Heart left ventricle (tissue), 16 donors: ENCODE measurements at regions not wholly inside any gene's neighbourhood (a gene's known extent, or its start where the extent isn't known, plus 50 kb on each side); places are given as distances from the start of the nearest gene placed in this dataset.
"Not testable (repeated sequence)": the region's sequence is repeated elsewhere in the genome, so short reads cannot be mapped to it uniquely, and the experiment has no call there.

Experiments
- ATAC-seq, 4 donors: fragments of 200-7000 bp; cut with Tn5 transposase; one replicate each; pipeline ENCODE4 v1.9.1; 2020 to 2022; ENCODE audit warnings: moderate library complexity in 4 of 4, mild to moderate bottlenecking in 3 of 4, moderate number of reproducible peaks in 1 of 4
- DNase-seq, 5 donors: peaks; one replicate each; pipeline ENCODE4 v3.0.0-alpha.2; 2020
- H3K27ac ChIP-seq, 12 donors: fragments of 200-600 bp; sonication (generic) in 4 of 12; one replicate each; pipeline versions ENCODE4 v1.5.0 to v1.8.0; 2016 to 2022; ENCODE audit warnings: mild to moderate bottlenecking in 2 of 12
- H3K27me3 ChIP-seq, 9 donors: fragments of 200-600 bp; sonication (generic) in 2 of 9; one replicate each; pipeline versions ENCODE4 v1.5.1 to v1.8.0; 2016 to 2022; ENCODE audit warnings: mild to moderate bottlenecking in 3 of 9
- H3K36me3 ChIP-seq, 9 donors: fragments of 200-600 bp; sonication (generic) in 2 of 9; one replicate each; pipeline versions ENCODE4 v1.5.0 to v1.8.0; 2018 to 2022; ENCODE audit warnings: mild to moderate bottlenecking in 2 of 9
- H3K4me1 ChIP-seq, 12 donors: fragments of 200-600 bp; sonication (generic) in 4 of 12; one replicate each; pipeline versions ENCODE4 v1.5.0 to v1.8.0; 2016 to 2022; ENCODE audit warnings: mild to moderate bottlenecking in 3 of 12
- H3K4me3 ChIP-seq, 12 donors: fragments of 200-600 bp; sonication (generic) in 4 of 12; one replicate each; pipeline versions ENCODE4 v1.5.0 to v1.8.0; 2017 to 2022; ENCODE audit warnings: mild to moderate bottlenecking in 9 of 12, moderate library complexity in 4 of 12
- H3K9me3 ChIP-seq, 12 donors: fragments of 200-600 bp; sonication (generic) in 4 of 12; one replicate each; pipeline versions ENCODE4 v1.5.0 to v1.8.0; 2016 to 2022; ENCODE audit warnings: mild to moderate bottlenecking in 1 of 12
- POLR2A ChIP-seq, 2 donors: fragments of 450-650 bp; IDR thresholded peaks; one replicate each; pipeline ENCODE4 v1.6.1; 2017; ENCODE audit warnings: antibody characterized with exemption in 2 of 2, mild to moderate bottlenecking in 2 of 2, moderate library complexity in 2 of 2
- WGBS, 4 donors: extraction: QIAGEN DNeasy Blood & Tissue Kit in 2 of 4; methylation state at CpG; one replicate each; pipeline versions ENCODE4 v1.1.5 to v1.1.7; 2013 to 2018; 5-methylcytosine and 5-hydroxymethylcytosine counted together
- intact Hi-C, 10 donors: fragments of 100-400 bp; cut with DNase I; formaldehyde crosslinking; loops; one replicate each; pipeline versions ENCODE4 v1.11.1 to v1.14.2; 2022
- TF ChIP-seq, protein P1 (sequence below), 12 donors: fragments of 200-600 bp; sonication (generic) in 4 of 12; IDR thresholded peaks; one replicate each; pipeline versions ENCODE4 v1.5.0 to v1.8.0; 2018 to 2022; ENCODE audit warnings: antibody characterized with exemption in 12 of 12, mild to moderate bottlenecking in 5 of 12
- donor health status: ischemic (EF 13 %, LVEDD 7.1; RV severe dilation, severe dysfunction).
- donor health status: healthy with polysubstance abuse.
- donor health status: DM: no; HTN: yes; CAD: no.
- donor health status: DM: no; HTN: no; CAD: no.
- donor health status: ischemic (EF 25% LVEDD 6.9; RV normal size, moderate dysfunction).
- donor health status: ischemic (EF 25% LVEDD 5.7; RV mildly dilated, moderate dysfunction).
- donor health status: healthy.
- donor health status: DM: yes; HTN: yes; CAD: no.
- donor health status: ischemic (EF 35%, LVEDD 5.7; RV mildly dilated, moderate dysfunction).
- donor health status: nonischemic (EF 11% LVEDD 7.7; RV severe dilation, severe dysfunction).
- donor health status: DM: yes; HTN: yes; CAD: no.
- donor health status: PGD.
- donor health status: ischemic (EF 29% LVEDD 5.4; RV normal size, mild dysfunction).
- donor health status: nonischemic (EF 23%, LVEDD 6.1; RV moderate dilation, normal function).

DNA sequence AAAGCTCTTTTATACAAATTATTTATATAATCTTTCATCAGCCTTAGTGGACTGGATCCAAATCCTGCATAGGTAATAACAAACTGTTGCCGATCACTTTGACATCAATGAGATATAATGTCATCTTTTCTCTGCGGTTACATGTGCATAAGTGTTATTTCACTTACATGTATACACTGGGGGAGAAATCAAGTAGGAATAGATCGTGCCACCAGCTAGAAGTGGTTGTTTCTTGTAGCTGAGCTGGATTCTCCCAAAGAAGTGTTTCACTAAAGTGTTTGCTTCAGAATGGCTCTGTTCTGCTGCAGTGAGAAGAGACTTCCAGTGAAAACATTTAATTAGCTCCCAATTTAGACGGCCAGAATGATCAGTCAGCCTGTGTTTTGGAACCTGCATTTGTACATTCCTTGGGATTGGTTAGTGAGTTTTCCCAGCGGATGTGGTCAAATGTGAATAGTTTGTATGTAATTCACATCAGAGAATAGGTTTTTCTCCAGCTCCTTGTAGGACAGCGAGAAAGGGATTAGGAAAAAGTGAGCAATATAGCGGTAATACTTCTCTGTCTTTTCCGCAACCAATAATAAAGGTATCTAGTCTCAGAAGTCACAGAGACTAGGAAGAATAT, 163.1 kb upstream of the CCN2 start:
- TF ChIP-seq, protein P1, sequence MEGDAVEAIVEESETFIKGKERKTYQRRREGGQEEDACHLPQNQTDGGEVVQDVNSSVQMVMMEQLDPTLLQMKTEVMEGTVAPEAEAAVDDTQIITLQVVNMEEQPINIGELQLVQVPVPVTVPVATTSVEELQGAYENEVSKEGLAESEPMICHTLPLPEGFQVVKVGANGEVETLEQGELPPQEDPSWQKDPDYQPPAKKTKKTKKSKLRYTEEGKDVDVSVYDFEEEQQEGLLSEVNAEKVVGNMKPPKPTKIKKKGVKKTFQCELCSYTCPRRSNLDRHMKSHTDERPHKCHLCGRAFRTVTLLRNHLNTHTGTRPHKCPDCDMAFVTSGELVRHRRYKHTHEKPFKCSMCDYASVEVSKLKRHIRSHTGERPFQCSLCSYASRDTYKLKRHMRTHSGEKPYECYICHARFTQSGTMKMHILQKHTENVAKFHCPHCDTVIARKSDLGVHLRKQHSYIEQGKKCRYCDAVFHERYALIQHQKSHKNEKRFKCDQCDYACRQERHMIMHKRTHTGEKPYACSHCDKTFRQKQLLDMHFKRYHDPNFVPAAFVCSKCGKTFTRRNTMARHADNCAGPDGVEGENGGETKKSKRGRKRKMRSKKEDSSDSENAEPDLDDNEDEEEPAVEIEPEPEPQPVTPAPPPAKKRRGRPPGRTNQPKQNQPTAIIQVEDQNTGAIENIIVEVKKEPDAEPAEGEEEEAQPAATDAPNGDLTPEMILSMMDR (IDR thresholded peaks at IDR 0.05) = no peak
- TF ChIP-seq POLR2A (IDR thresholded peaks at IDR 0.05) = no peak
- H3K9me3 ChIP-seq = peaks cover 0 to 18% (median 9%) of the 10 kb centered on the region in 12 donors
- no peak for ATAC-seq
- intact Hi-C loops = no loop called here
- WGBS, 4 donors = 89 to 93% (median 92%) methylated on average over 8 of the region's 8 CpGs
- DNase-seq = no peak
- H3K36me3 ChIP-seq = no peaks in the 10 kb centered on the region
- H3K4me1 ChIP-seq = peaks cover 0 to 7% (median 0%) of the 10 kb centered on the region in 12 donors
- peak overlapping the region in 3 of 12 donors; percentile 61 to 70 (median 62) for H3K27ac ChIP-seq
- H3K27me3 ChIP-seq = no peaks in the 10 kb centered on the region
- H3K4me3 ChIP-seq = no peak overlapping the region

DNA sequence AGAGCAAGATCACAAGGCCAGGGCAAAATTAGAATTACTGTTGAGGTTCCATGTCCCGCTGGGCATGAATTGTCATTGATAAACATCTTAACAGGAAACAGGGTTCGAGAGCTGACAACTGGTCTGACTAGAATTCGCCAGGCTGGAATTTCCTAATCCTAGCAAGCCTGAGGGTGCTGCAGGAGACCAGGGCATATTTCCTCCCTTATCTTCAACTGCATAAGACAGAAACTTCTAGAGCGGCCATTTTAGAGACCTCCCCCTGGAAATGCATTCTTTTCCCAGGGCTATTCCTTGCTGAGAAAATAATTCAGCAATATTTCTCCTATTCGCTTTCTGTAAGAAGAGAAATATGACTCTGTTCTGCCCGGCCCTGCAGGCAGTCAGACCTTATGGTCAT, 158.6 kb upstream of the CCN2 start:
- 77 to 87% (median 80%) methylated on average over 6 of the region's 6 CpGs for WGBS, 4 donors
- ATAC-seq, intact Hi-C loops, H3K36me3 ChIP-seq, H3K27me3 ChIP-seq, H3K4me1 ChIP-seq, DNase-seq, H3K27ac ChIP-seq, H3K4me3 ChIP-seq: not testable (repeated sequence)
- H3K9me3 ChIP-seq = peaks cover 0 to 35% (median 18%) of the 10 kb centered on the region in 12 donors

DNA sequence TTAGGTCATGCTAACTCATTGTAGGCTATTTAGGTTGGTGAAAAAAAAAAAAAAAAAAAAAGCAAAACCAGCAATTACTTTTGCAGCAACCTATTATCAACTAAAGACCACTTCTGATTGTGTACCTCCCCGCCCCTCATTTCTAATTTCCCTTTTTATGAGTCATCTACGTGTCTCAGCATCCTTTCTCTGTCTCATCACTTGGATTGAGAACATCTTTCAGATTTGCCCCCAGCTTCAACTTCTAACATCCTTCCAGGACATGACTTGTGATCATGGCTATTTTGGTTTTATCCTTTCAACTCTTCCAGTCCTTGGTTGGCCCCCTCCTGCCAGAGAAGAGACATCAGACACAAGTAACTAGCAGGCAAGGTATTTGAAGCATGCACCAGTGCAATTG, 156.7 kb upstream of the CCN2 start:
- TF ChIP-seq, protein P1 (IDR thresholded peaks at IDR 0.05) = no peak
- no peak for TF ChIP-seq POLR2A (IDR thresholded peaks at IDR 0.05)
- H3K4me1 ChIP-seq = no peaks in the 10 kb centered on the region
- H3K27me3 ChIP-seq = no peaks in the 10 kb centered on the region
- no peak for ATAC-seq
- intact Hi-C loops = no loop called here
- H3K36me3 ChIP-seq = no peaks in the 10 kb centered on the region
- no peak overlapping the region for H3K27ac ChIP-seq
- no peak overlapping the region for H3K4me3 ChIP-seq
- WGBS, 4 donors = 60 to 78% (median 74%) methylated on average over 2 of the region's 2 CpGs
- peaks cover 0 to 35% (median 20%) of the 10 kb centered on the region in 12 donors for H3K9me3 ChIP-seq
- DNase-seq = no peak

DNA sequence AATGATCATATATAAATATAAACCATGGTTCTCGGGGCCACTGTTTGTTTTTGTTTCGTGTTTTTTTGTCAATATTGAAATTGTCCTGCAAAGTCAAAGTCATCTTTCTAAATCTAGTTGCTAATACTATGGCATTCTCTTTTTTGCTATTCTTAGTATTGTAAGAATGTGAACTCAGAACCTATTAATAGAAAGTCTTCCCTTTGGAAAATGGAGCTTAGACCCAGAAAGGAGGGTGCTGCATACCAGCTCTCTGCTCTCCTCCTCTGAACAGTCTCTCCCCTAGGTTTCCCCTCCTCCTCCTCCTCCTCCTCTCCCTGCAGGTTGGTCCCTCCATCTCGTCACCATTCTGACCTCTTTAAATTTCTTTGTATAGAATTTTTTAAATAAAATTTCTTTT, 150.4 kb upstream of the CCN2 start:
- TF ChIP-seq POLR2A (IDR thresholded peaks at IDR 0.05) = no peak
- TF ChIP-seq, protein P1 (IDR thresholded peaks at IDR 0.05) = no peak
- peak in 2 of 4 donors; percentile 39 to 59 for ATAC-seq
- WGBS, 4 donors = 64 to 77% (median 75%) methylated on average over 3 of the region's 3 CpGs

More for the DNA sequence above, 150.4 kb upstream of the CCN2 start:
- Histone ChIP-seq H3K4me1 (peaks cover 0 to 10% (median 0%) of the 10 kb centered on the region in 12 donors), H3K4me3 (no peak overlapping the region), H3K27me3 (no peaks in the 10 kb centered on the region), H3K27ac (no peak overlapping the region), H3K9me3 (peaks cover 0 to 7% (median 0%) of the 10 kb centered on the region in 12 donors), H3K36me3 (no peaks in the 10 kb centered on the region)
- intact Hi-C loops = no loop called here
- DNase-seq = no peak
